ENCODE measurements at regions not wholly inside any gene's neighbourhood (a gene's known extent, or its start where the extent isn't known, plus 50 kb on each side); places are given as distances from the start of the nearest gene placed in this dataset.
"Not testable (repeated sequence)": the region's sequence is repeated elsewhere in the genome, so short reads cannot be mapped to it uniquely, and the experiment has no call there.

DNA sequence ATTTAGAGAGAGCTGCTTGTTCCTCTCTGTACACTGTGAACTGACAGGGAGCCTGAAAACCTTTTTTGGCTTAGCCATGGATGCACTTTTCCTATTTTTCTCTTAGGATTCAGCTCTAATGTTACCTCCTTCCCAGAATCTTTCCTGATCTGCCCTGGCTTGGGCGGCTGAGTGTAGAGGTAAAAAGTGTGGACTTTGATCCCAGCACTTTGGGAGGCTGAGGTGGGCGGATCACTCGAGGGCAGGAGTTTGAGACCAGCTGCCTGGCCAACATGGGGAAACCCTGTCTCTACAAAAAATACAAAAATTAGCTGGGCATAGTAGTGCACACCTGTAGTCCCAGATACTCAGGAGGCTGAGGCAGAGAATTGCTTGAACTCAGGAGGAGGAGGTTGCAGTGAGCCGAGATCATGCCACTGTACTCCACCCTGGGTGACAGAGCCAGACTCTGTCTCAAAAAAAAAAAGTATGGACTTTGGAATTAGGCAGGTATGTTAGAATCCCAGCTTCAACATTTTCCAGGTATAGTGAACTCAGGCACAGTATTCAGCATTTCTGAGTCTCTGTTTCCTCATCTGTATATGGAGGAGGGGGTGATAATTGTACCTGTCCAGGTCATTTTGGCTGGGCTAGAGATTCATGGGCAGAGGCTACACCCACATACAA is 212.5 kb upstream of the EEF2KMT start:
- no peak for DNase-seq (ENCODE audit: low read depth)

DNA sequence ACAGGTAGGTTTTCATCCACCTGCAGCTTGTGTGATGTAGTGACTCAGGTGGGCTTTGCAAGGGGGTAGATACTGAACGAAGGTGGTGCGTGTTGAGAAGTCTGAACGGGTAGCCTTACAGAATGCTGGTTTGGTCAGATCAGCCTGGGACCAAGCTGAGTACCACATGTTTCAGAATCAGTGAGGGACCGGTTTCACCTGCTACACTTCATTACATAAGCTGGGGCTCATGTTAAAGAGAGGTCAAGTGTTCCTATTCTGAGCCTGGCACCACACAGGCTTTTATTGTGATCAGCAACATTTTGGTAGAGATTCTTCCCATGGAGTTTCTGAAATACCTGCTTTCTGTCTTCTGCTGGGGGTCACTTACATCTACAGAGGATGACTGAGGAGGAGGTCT is 207.4 kb upstream of the EEF2KMT start:
- no peak for DNase-seq (ENCODE audit: low read depth)

GRCh38 chr16:5302372-5303114 is 204.9 kb upstream of the EEF2KMT start:
- no peak for DNase-seq (ENCODE audit: low read depth)

DNA sequence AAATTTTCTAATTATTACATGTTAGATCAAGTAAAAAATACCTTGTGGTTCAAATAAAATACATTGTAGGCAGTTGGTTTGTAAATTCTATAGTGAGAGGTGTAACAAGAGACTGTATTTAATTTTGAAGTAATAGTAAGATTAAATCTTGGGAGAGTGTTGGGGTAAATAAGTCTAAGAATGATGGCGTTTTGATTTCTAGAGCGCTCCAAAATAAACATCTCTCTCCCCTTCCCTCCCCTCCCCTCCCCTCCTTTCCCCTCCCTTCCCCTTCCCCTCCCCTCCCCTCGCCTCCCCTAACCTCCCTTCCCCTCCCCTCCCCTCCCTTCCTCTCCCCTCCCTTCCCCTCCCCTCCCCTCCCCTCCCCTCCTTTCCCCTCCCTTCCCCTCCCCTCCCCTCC is 200.6 kb upstream of the EEF2KMT start:
- DNase-seq (ENCODE audit: low read depth) = no peak

GRCh38 chr16:5296176-5296575 is 198.6 kb upstream of the EEF2KMT start:
- no peak for DNase-seq (ENCODE audit: low read depth)

DNA sequence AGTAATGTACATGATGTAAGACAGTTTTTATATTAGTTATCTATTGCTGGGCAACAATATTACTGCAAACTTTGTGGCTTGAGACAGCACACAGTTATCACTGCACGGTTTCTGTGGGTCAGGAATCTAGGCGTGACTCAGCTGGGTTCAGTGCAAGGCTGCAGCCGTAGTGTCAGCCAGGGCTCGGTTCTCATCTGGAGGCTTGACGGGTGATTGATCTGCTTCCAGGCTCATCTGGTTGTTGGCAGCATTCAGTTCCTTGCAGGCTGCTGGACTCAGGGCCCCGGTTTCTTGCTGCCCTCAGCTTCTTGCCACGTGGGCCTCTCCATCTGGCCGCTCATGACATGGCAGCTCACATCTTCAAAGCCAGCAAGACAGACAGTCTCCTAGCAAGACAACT is 197.7 kb upstream of the EEF2KMT start:
- DNase-seq (ENCODE audit: low read depth) = not testable (repeated sequence)

GRCh38 chr16:5282152-5282551 is 184.6 kb upstream of the EEF2KMT start:
- DNase-seq (ENCODE audit: low read depth) = not testable (repeated sequence)

DNA sequence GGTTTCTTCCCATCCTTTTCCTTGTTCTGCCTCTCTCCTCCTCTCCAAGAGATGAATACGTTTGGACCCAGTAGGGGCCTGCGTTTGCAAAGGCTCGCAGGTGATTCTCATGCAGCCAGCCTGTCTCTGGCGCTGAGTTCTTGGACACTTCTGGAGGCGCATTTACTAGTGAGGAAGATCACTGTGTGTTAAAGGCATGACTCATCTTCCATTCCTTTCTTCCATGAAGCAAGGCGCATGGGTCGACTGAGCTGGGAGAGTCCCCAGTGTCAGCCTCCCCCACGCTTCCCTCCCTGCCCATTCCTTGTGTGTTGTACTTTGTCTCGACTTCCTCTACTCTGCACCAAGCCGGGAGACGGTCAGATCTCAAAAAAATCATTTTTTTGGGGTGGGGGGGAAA is 159.9 kb upstream of the EEF2KMT start:
- DNase-seq (ENCODE audit: low read depth) = no peak

DNA sequence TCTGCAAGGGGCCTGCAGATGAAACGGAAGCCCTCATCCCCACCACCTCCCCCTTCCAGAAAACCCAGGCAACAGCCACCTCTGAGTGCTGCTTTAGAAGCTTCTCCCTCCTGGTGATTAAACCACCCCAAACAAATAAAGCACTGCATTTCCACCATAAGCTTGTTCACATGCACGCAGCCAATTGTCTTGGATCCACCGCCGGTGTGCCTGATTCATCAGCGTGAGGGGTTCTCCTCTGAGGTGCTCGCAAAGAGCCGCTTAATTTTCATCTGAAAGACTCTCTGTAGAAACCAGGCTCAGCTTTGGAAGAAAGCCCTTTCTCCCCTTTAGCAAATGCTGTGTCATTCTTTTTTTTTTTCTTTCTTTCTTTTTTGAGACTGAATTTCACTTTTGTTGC is 155.2 kb upstream of the EEF2KMT start:
- DNase-seq (ENCODE audit: low read depth) = no peak

DNA sequence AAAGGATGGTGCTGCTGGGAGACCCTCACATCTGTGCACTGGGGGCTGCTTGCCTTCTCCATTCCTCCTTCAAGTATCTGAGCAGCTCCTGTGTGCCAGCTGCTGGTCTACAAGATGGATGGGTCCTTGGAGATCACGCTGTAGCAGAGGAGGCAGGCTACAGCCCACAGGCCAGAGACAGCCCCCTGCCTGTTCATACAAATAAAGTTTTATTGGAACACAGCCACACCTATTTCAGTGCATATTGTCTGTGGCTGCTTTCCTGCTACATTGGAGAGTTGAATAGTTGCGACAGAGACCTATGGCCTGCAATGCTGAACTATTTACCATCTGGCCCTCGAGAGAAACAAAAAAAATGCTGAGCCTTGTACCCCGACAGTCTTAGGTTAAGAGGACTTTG is 149.8 kb upstream of the EEF2KMT start:
- DNase-seq (ENCODE audit: low read depth) = not testable (repeated sequence)

- not testable (repeated sequence) for DNase-seq (ENCODE audit: low read depth)
Observed at GRCh38 chr16:5240278-5240626, 142.7 kb upstream of the EEF2KMT start.

DNA sequence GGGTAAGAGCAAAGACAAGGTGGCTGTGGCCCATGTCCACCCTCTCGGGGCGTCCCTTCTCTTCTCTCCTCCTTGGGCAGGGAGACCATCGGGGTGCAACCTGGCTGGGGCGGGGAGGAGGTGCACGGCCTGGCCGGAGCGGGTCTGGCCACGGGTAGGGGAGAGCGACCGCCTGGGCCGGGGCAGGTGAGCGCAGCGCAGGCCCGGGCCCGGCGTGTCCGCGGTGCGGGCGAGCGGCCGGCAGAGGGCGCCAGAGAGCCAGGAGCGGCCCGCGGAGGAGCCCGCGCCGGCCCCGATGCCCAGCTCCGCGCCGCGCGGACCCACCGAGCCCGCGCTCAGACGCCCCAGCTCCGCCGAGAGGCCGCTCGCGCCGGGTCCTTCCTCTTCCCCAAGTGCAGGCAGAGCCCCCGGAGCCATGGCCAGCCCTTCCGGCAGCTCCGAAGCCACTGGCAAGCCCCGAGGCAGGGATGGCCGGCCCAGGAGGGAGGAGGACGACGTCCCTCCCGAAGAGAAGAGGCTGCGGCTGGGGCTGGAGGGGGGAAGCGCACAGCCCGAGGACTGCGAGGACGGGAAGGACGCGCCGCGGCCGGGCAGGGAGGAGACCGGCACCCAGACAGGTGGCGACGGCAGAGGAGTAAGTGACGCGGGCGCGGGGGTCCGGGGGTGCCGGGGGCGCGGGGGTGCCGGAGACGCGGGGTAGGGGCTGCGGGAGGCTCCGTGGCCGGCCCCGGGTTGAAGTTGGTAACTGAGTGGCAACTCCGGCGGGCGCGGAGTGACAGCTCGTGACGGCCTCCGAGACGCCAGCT is 142.1 kb upstream of the EEF2KMT start:
- DNase-seq (ENCODE audit: low read depth) = peak; percentile 47

DNA sequence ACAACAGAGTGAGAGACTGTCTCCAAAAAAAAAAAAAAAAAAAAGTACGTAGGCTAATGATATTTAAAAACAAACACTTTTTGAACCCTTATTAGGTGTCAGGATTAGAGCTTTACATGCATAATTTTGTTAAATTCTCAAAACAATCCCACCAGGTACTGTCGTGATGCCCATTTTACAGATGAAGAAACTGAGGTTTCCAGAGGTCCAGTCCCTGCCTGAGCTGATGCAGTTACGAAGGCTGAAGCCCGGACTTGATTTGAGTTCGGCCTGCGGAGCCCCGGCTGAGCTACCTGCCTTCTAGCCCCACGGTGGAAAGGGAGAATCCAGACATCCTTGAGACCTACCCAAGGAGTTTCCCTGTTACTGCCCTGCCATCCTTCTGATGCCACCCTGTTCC is 137.5 kb upstream of the EEF2KMT start:
- no peak for DNase-seq (ENCODE audit: low read depth)

GRCh38 chr16:5234295-5235050 is 136.9 kb upstream of the EEF2KMT start:
- no peak for DNase-seq (ENCODE audit: low read depth)

DNA sequence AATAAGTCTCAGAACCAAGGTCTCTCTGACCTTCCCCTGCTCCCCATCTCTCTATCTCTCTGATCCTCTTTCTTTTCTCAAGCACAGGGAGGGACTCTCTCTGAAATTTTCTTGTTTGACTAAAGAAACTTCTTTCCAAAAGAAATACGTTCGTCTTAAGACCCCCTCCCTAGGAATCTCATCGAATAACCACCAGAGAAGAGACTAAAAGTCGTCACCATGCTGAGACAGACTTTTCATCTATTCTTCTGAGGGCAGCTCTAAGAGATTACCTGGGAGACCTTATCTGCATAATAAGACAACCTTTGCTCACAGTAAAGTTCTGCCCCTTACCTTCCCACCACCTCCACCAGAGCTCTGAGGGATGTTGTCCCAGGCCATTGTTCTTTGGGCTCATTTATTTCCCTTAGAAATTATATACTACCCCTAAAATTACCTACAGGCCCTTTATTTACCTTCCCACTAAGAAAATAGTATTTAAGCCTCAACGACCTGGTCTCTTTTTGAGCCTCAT is 133.7 kb upstream of the EEF2KMT start:
- no peak for DNase-seq (ENCODE audit: low read depth)

DNA sequence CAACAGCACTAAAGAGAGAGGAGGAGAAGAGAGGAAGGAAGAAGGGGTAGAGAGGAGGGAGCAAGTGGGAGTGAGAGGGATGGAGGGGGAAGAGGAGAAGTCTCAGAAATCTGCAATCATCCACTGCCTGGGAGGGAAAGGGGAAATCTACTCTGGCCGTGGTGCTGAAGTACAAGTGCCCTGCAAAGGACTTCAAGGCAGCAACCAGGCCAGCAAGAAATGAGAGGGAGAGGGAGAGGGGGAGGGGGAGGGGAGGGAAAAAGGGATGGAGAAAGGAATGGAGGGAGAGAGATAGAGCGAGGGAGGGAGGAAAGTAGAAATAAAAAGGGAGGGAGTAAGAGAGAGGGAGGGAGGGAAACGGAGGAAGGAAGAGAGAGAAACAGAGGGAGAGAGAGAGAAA is 130.8 kb upstream of the EEF2KMT start:
- no peak for DNase-seq (ENCODE audit: low read depth)

GRCh38 chr16:5225931-5226655 is 128.5 kb upstream of the EEF2KMT start:
- no peak for DNase-seq (ENCODE audit: low read depth)

GRCh38 chr16:5222761-5223160 is 125.2 kb upstream of the EEF2KMT start:
- DNase-seq (ENCODE audit: low read depth) = no peak

GRCh38 chr16:5221831-5222230 is 124.2 kb upstream of the EEF2KMT start:
- not testable (repeated sequence) for DNase-seq (ENCODE audit: low read depth)

DNA sequence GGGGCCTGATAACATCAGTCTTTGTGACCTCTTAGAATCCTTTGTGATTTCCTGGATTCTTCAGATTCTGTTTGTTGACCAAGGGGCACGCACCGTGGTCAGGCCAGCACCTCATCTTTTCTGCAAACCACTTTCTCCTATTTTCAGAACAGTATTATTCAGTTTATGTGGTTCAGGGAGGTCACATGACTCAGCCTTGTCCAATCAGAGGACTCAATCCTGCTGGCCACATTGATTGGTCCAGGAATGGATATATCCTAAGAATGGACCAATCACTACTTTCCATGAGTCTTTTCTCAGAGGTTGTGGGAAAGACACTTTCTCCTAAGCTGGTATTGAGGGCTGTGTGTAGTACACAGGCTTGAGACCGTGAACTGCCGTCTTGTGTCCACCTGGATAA is 123.1 kb upstream of the EEF2KMT start:
- DNase-seq (ENCODE audit: low read depth) = no peak

DNA sequence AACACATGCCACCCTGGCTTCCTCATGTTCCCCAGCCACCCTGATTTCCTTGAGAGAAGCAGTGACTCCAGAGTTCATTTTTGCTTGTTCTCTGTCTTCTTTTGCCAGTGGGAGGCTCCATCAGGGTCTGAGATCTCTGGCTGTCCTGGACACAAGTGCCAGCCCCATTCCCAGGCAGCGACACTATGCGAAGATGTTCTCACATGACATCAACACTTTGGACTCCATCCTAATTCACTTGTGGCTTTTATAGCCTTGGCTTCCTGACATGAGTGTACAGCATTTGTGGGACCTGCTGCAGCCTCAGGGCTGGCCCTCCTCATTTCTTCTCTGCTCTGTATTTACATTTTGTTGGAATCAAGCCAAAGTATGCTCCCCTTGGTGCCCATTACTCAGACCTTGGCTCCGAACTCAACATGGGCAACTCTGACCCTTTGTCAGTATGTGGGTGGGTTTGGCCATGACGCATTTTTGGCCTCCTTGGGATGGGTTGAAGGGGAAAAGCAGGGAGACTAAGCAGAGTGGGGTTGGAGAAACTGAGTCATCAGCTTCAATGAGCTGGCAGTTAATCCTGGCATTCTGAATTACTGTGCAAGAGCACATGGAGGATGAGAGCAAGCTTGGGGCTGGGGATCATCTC is 119.0 kb upstream of the EEF2KMT start:
- no peak for DNase-seq (ENCODE audit: low read depth)

Measured in stimulated activated CD8-positive, alpha-beta memory T cell treated with anti-CD3 and anti-CD28 coated beads, Interleukin-15, amount 100 ng/mL, for 24 hours (primary cell).